HCT116 (cell line): ENCODE measurements at regions not wholly inside any gene's neighbourhood (a gene's known extent, or its start where the extent isn't known, plus 50 kb on each side); places are given as distances from the start of the nearest gene placed in this dataset.

Experiments
- ATAC-seq: fragments of 200-7000 bp; cut with Tn5 transposase; 2 replicates; pipeline ENCODE4 v1.9.1; 2020; ENCODE audit warnings: mild to moderate bottlenecking, moderate library complexity
- BruUV-seq: library from RNA; stranded (reverse); fragments of 400-500 nt; replicated peaks from 2 replicates; lab custom pipeline; 2021; lab: Mats Ljungman, UMichigan
- CTCF ChIA-PET: fragments of 300-600 bp; sonication (Branson Sonifier 250); formaldehyde crosslinking; loops from one replicate; lab custom pipeline; 2021; ENCODE audit warnings: antibody characterized with exemption; lab: Charles Lee
- POLR2A ChIA-PET: fragments of 300-600, 350-600 bp; sonication (Branson Sonifier 250); formaldehyde crosslinking; loops from one replicate; lab custom pipeline; 2021; ENCODE audit warnings: antibody characterized with exemption; lab: Charles Lee
- RAD21 ChIA-PET, 2 experiments: fragments of 300-600 bp; sonication (Branson Sonifier 250); formaldehyde crosslinking; loops; one replicate each; lab custom pipeline; 2023; ENCODE audit warnings: low total read pairs in 2 of 2; ENCODE audit not compliant: uncharacterized antibody in 2 of 2, unreplicated experiment in 2 of 2, low non-redundant PET in 1 of 2; lab: Charles Lee
- DNase-seq: peaks from one replicate; pipeline ENCODE4 v3.0.0-alpha.2; 2010; ENCODE audit warnings: low read depth, low spot score
- H2AFZ ChIP-seq: fragments of 200-600 bp; shearing (Covaris generic), sonication (generic); 2 replicates; pipeline ENCODE4 v1.6.1; 2017; ENCODE audit warnings: low read depth, mixed run types, mixed read lengths, antibody characterized with exemption, low read length; ENCODE audit not compliant: poor library complexity, severe bottlenecking
- H3K27ac ChIP-seq: 2 replicates; pipeline ENCODE4 v1.5.1; 2012; ENCODE audit warnings: low read depth, low read length
- H3K27me3 ChIP-seq: fragments of 200-600 bp; sonication (generic); 2 replicates; pipeline ENCODE4 v1.6.1; 2016; ENCODE audit warnings: mixed run types, low read length, mixed read lengths; ENCODE audit not compliant: insufficient read depth
- H3K36me3 ChIP-seq, 2 experiments: fragments of 200-500 bp in 1 of 2; fragments of 200-600 bp in 1 of 2; sonication (Bioruptor generic) in 1 of 2; sonication (generic) in 1 of 2; 2 replicates each; pipeline versions ENCODE4 v1.5.1 to v1.6.1; 2014 to 2016; ENCODE audit warnings: low read length in 2 of 2, inconsistent platforms in 1 of 2, mixed read lengths in 1 of 2, mixed run types in 1 of 2; ENCODE audit not compliant: insufficient read depth in 2 of 2, control insufficient read depth in 1 of 2
- H3K4me1 ChIP-seq, 2 experiments: fragments of 200-600 bp in 1 of 2; sonication (generic) in 1 of 2; 2 replicates each; pipeline versions ENCODE4 v1.5.1 to v1.6.1; 2012 to 2017; ENCODE audit warnings: low read length in 2 of 2, inconsistent platforms in 1 of 2, mild to moderate bottlenecking in 1 of 2, mixed read lengths in 1 of 2, mixed run types in 1 of 2, moderate library complexity in 1 of 2; ENCODE audit not compliant: insufficient read depth in 2 of 2, control insufficient read depth in 1 of 2
- H3K4me2 ChIP-seq: fragments of 200-600 bp; sonication (generic); 2 replicates; pipeline ENCODE4 v1.6.1; 2017; ENCODE audit warnings: mixed run types, low read length, mixed read lengths
- H3K4me3 ChIP-seq, 2 experiments: fragments of 200-600 bp in 1 of 2; sonication (generic) in 1 of 2; replicated peaks in 1 of 2; 2 replicates each; pipeline ENCODE4 v1.5.1; 2011 to 2016; ENCODE audit warnings: low read length in 2 of 2, control low read depth in 1 of 2, low read depth in 1 of 2, mild to moderate bottlenecking in 1 of 2, mixed read lengths in 1 of 2, mixed run types in 1 of 2
- H3K79me2 ChIP-seq: fragments of 200-600 bp; sonication (generic); 2 replicates; pipeline ENCODE4 v1.6.1; 2017; ENCODE audit warnings: mild to moderate bottlenecking, mixed run types, low read length, moderate library complexity, mixed read lengths; ENCODE audit not compliant: insufficient read depth
- H3K9ac ChIP-seq: fragments of 200-600 bp; sonication (generic); 2 replicates; pipeline ENCODE4 v1.6.1; 2016; ENCODE audit warnings: low read length, mixed read lengths
- H3K9me2 ChIP-seq: fragments of 200-600 bp; sonication (generic), shearing (Covaris generic); 2 replicates; pipeline ENCODE4 v1.6.1; 2017; ENCODE audit warnings: mixed run types, mild to moderate bottlenecking, moderate library complexity; ENCODE audit not compliant: insufficient read depth
- H3K9me3 ChIP-seq, 2 experiments: fragments of 200-500 bp in 1 of 2; fragments of 200-600 bp in 1 of 2; sonication (Bioruptor generic) in 1 of 2; sonication (generic) in 1 of 2; 2 replicates each; pipeline ENCODE4 v1.6.1; 2014 to 2017; ENCODE audit warnings: low read length in 2 of 2, mixed read lengths in 2 of 2, inconsistent platforms in 1 of 2, low read depth in 1 of 2, mild to moderate bottlenecking in 1 of 2, mixed run types in 1 of 2, moderate library complexity in 1 of 2; ENCODE audit not compliant: control insufficient read depth in 1 of 2, insufficient read depth in 1 of 2
- H4K20me1 ChIP-seq: fragments of 200-600 bp; sonication (generic), shearing (Covaris generic); 2 replicates; pipeline ENCODE4 v1.6.1; 2017; ENCODE audit warnings: mixed run types, mild to moderate bottlenecking, moderate library complexity; ENCODE audit not compliant: insufficient read depth
- ATF3 ChIP-seq: IDR thresholded peaks from 2 replicates; pipeline ENCODE4 v1.6.1; 2012
- CBX3 ChIP-seq: IDR thresholded peaks from 2 replicates; pipeline ENCODE4 v1.6.1; 2012; ENCODE audit warnings: low read depth
- CEBPB ChIP-seq: IDR thresholded peaks from 2 replicates; pipeline ENCODE4 v1.6.1; 2012; ENCODE audit warnings: low read depth
- EGR1 ChIP-seq: IDR thresholded peaks from 2 replicates; pipeline ENCODE4 v1.6.1; 2012; ENCODE audit warnings: low read depth
- ELF1 ChIP-seq: IDR thresholded peaks from 2 replicates; pipeline ENCODE4 v1.6.1; 2012; ENCODE audit warnings: low read depth, borderline replicate concordance
- EZH2phosphoT487 ChIP-seq: fragments of 200-600 bp; IDR thresholded peaks from 2 replicates; pipeline ENCODE4 v1.6.1; 2018; ENCODE audit warnings: antibody characterized with exemption, borderline replicate concordance
- POLR2AphosphoS5 ChIP-seq: IDR thresholded peaks from 2 replicates; pipeline ENCODE4 v1.6.1; 2011; ENCODE audit warnings: mild to moderate bottlenecking, low read depth, low read length, moderate library complexity
- TCF7L2 ChIP-seq: IDR thresholded peaks from 2 replicates; pipeline ENCODE4 v1.7.0; 2011; ENCODE audit warnings: borderline replicate concordance, inconsistent platforms; ENCODE audit not compliant: insufficient read depth, insufficient read length; ENCODE audit errors: extremely low read depth
- ZBTB33 ChIP-seq: IDR thresholded peaks from 2 replicates; pipeline ENCODE4 v1.6.1; 2011; ENCODE audit warnings: mild to moderate bottlenecking, low read length, moderate library complexity; ENCODE audit not compliant: insufficient replicate concordance; ENCODE audit errors: extremely low read depth
- ZFX ChIP-seq: fragments of 450-650 bp; IDR thresholded peaks from 2 replicates; pipeline ENCODE4 v1.6.1; 2017
- ZNF274 ChIP-seq: fragments of 200-500 bp; sonication (Bioruptor generic); IDR thresholded peaks from 2 replicates; pipeline ENCODE4 v1.6.1; 2014; ENCODE audit warnings: mild to moderate bottlenecking, low read depth, low read length, inconsistent platforms
- intact Hi-C: fragments of 100-400 bp; cut with micrococcal nuclease; formaldehyde crosslinking; loops from 2 replicates; pipeline ENCODE4 v1.10.0; 2022

- no peaks in the 10 kb centered on the region for H3K4me1 ChIP-seq
- ATAC-seq (no peak), DNase-seq (no peak)
- intact Hi-C loops: no loop called here
- H3K27me3 ChIP-seq: no peaks in the 10 kb centered on the region
- H3K4me2 ChIP-seq: no peak overlapping the region
- no peaks in the 10 kb centered on the region for H3K9me3 ChIP-seq
- no peaks in the 10 kb centered on the region for H4K20me1 ChIP-seq
- H3K9me2 ChIP-seq: no peaks in the 10 kb centered on the region
- ChIA-PET CTCF (no interaction called here), POLR2A (no interaction called here), RAD21 (no interaction called here)
- TF ChIP-seq ELF1 (no peak), EZH2phosphoT487 (no peak), ATF3 (no peak), CBX3 (no peak), EGR1 (no peak), TCF7L2 (no peak), ZFX (no peak), ZNF274 (no peak), POLR2AphosphoS5 (no peak), ZBTB33 (no peak), CEBPB (no peak)
- H3K36me3 ChIP-seq: no peaks in the 10 kb centered on the region
- no peaks in the 10 kb centered on the region for H3K79me2 ChIP-seq
- no peak overlapping the region for H3K9ac ChIP-seq
- H3K4me3 ChIP-seq: no peak overlapping the region
- H3K27ac ChIP-seq: no peak overlapping the region
- H2AFZ ChIP-seq: no peak overlapping the region
- BruUV-seq: no TSS peak
These were observed 368.3 kb upstream of the C1orf174 start for GRCh38 chr1:4268262-4268888.
